ENCODE measurements at regions not wholly inside any gene's neighbourhood (a gene's known extent, or its start where the extent isn't known, plus 50 kb on each side); places are given as distances from the start of the nearest gene placed in this dataset.

DNA sequence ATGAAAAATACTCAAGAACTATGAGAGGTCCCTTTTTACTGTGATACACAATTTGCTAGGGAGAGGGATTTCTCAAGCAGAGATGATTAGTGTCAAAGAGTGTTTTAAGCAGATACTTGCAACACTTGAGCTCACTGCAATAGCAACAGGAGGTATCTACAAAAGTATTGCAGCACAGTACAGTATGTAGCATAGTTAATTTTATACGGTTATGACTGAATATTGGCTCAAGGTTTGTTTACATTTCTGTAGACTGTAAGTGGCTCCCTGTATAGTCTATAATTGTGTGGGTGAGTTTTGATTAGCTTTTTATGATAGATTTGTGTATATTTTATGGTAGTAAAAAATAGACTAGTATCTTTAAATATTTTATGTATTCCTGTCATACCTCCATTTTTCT lies 1177.2 kb downstream of the TECRL start:
- TF ChIP-seq, protein P1, sequence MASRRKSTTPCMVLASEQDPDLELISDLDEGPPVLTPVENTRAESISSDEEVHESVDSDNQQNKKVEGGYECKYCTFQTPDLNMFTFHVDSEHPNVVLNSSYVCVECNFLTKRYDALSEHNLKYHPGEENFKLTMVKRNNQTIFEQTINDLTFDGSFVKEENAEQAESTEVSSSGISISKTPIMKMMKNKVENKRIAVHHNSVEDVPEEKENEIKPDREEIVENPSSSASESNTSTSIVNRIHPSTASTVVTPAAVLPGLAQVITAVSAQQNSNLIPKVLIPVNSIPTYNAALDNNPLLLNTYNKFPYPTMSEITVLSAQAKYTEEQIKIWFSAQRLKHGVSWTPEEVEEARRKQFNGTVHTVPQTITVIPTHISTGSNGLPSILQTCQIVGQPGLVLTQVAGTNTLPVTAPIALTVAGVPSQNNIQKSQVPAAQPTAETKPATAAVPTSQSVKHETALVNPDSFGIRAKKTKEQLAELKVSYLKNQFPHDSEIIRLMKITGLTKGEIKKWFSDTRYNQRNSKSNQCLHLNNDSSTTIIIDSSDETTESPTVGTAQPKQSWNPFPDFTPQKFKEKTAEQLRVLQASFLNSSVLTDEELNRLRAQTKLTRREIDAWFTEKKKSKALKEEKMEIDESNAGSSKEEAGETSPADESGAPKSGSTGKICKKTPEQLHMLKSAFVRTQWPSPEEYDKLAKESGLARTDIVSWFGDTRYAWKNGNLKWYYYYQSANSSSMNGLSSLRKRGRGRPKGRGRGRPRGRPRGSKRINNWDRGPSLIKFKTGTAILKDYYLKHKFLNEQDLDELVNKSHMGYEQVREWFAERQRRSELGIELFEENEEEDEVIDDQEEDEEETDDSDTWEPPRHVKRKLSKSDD (CRISPR knock-in tag; IDR thresholded peaks at IDR 0.05; ENCODE audit: low read depth): no peak
- TF ChIP-seq, protein P2, sequence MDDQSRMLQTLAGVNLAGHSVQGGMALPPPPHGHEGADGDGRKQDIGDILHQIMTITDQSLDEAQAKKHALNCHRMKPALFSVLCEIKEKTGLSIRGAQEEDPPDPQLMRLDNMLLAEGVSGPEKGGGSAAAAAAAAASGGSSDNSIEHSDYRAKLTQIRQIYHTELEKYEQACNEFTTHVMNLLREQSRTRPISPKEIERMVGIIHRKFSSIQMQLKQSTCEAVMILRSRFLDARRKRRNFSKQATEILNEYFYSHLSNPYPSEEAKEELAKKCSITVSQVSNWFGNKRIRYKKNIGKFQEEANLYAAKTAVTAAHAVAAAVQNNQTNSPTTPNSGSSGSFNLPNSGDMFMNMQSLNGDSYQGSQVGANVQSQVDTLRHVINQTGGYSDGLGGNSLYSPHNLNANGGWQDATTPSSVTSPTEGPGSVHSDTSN (CRISPR knock-in tag; IDR thresholded peaks at IDR 0.05; ENCODE audit: borderline replicate concordance): no peak
- no peak for TF ChIP-seq ZNF34 (CRISPR knock-in tag; IDR thresholded peaks at IDR 0.05; ENCODE audit: borderline replicate concordance)
- TF ChIP-seq ZNF510 (CRISPR knock-in tag; IDR thresholded peaks at IDR 0.05; ENCODE audit: low read depth): no peak
- no peak for TF ChIP-seq KDM5B (CRISPR knock-in tag; IDR thresholded peaks at IDR 0.05; ENCODE audit: borderline replicate concordance)
- TF ChIP-seq YY1 (IDR thresholded peaks at IDR 0.05; ENCODE audit: insufficient read depth, insufficient replicate concordance, low read depth, low read length): no peak
- no peak for TF ChIP-seq ZNF792 (CRISPR knock-in tag; IDR thresholded peaks at IDR 0.05)
- TF ChIP-seq ZNF10 (CRISPR knock-in tag; IDR thresholded peaks at IDR 0.05; ENCODE audit: borderline replicate concordance, low read depth): no peak
- TF ChIP-seq, protein P3, sequence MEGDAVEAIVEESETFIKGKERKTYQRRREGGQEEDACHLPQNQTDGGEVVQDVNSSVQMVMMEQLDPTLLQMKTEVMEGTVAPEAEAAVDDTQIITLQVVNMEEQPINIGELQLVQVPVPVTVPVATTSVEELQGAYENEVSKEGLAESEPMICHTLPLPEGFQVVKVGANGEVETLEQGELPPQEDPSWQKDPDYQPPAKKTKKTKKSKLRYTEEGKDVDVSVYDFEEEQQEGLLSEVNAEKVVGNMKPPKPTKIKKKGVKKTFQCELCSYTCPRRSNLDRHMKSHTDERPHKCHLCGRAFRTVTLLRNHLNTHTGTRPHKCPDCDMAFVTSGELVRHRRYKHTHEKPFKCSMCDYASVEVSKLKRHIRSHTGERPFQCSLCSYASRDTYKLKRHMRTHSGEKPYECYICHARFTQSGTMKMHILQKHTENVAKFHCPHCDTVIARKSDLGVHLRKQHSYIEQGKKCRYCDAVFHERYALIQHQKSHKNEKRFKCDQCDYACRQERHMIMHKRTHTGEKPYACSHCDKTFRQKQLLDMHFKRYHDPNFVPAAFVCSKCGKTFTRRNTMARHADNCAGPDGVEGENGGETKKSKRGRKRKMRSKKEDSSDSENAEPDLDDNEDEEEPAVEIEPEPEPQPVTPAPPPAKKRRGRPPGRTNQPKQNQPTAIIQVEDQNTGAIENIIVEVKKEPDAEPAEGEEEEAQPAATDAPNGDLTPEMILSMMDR (CRISPR knock-in tag; IDR thresholded peaks at IDR 0.05): no peak
- no peak for TF ChIP-seq SRSF1 (optimal IDR thresholded peaks at IDR 0.05; ENCODE audit: low read depth, low read length)
- no peak for TF ChIP-seq IRF2 (CRISPR knock-in tag; IDR thresholded peaks at IDR 0.05)

Data from HepG2 (cell line).